ENCODE measurements at regions not wholly inside any gene's neighbourhood (a gene's known extent, or its start where the extent isn't known, plus 50 kb on each side); places are given as distances from the start of the nearest gene placed in this dataset.

DNA sequence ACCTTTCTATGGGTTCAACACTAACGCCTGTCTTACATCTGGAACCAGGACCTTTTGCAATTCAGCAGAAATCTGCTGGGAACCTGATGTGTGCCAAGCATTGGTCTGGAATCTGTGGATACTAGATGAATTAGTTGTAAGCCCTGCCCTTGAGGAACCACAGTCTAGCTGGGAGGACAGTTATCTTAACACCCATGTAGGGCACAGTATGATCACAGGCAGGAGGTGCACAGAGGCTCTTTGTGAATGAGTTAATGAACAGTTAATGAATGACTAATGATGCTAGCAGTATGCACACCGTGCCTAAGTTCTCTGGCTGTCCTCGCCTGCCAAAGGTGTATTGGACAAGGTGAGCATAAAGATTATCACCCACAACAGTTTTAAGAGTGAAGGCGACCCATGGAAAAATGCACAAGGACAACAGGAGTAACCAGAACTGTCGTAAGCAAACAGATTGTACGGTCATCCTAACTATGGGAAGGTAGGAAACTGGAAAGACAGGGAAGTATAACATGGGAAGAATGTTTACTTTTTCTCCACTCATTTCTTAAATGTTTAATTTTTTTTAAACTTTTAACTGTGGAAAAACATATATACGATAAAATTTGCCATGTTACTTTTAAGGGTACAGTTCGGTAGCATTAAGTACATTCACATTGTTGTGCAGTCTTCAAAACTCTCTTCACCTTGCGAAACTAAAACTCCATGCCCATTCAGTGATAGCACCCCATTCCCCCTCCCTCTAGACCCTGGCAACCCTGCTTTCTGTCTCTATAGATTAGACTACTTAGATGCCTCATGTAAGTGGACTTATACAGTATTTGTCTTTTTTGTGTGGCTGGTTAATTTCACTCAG, 139.9 kb downstream of the CXCL12 start:
- Histone ChIP-seq H3K27me3 (ENCODE audit: control insufficient read depth in 2 of 2, insufficient read depth in 2 of 2, low read length in 2 of 2) (no peaks in the 10 kb centered on the region), H3K27ac (ENCODE audit: low read depth in 2 of 2, low read length in 2 of 2) (no peak overlapping the region), H3K9me3 (ENCODE audit: control insufficient read depth in 2 of 2, low read length in 2 of 2) (no peaks in the 10 kb centered on the region), H3K4me1 (ENCODE audit: control insufficient read depth in 2 of 2, insufficient read depth in 2 of 2, low read length in 2 of 2) (no peaks in the 10 kb centered on the region), H3K9ac (ENCODE audit: low read depth in 1 of 2, low read length in 2 of 2) (no peak overlapping the region), H3K4me3 (ENCODE audit: low read length in 2 of 2) (no peak overlapping the region), H3K36me3 (ENCODE audit: control insufficient read depth in 2 of 2, insufficient read depth in 2 of 2, low read length in 2 of 2) (no peaks in the 10 kb centered on the region)

DNA sequence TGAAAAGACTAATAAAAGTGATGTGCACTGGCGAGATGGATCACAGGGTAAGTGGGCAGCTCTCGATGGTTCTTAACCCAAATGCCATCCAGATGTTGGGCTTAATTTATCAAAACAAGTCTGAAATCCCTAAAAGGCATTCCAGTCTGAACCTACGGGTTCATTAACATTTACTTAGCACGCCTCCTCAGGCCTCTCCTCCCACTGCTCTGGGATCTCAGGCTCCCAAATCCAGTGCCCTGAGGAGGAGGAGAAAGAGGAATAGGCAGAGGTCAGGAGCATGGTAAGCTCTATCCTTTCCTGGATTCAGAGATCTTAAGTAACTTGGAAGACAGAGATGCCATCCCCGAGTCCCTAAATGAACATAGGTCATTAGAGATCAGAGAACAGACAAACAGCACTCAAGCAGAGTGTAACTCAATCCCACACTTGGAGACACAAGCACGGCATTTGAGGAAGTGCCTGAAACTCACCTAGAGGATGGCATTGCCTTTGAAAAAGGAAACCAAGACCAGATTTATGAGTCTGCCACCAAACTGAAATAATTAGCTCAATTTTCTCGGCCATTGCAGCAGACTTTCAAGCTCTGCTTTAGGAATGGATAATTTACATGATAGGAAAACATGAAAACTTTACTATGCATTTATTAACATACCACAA, 140.9 kb downstream of the CXCL12 start:
- H3K9ac ChIP-seq (ENCODE audit: low read depth in 1 of 2, low read length in 2 of 2): no peak overlapping the region
- no peaks in the 10 kb centered on the region for H3K4me1 ChIP-seq (ENCODE audit: control insufficient read depth in 2 of 2, insufficient read depth in 2 of 2, low read length in 2 of 2)
- no peaks in the 10 kb centered on the region for H3K36me3 ChIP-seq (ENCODE audit: control insufficient read depth in 2 of 2, insufficient read depth in 2 of 2, low read length in 2 of 2)
- no peak overlapping the region for H3K4me3 ChIP-seq (ENCODE audit: low read length in 2 of 2)
- no peaks in the 10 kb centered on the region for H3K27me3 ChIP-seq (ENCODE audit: control insufficient read depth in 2 of 2, insufficient read depth in 2 of 2, low read length in 2 of 2)
- no peaks in the 10 kb centered on the region for H3K9me3 ChIP-seq (ENCODE audit: control insufficient read depth in 2 of 2, low read length in 2 of 2)
- H3K27ac ChIP-seq (ENCODE audit: low read depth in 2 of 2, low read length in 2 of 2): no peak overlapping the region

DNA sequence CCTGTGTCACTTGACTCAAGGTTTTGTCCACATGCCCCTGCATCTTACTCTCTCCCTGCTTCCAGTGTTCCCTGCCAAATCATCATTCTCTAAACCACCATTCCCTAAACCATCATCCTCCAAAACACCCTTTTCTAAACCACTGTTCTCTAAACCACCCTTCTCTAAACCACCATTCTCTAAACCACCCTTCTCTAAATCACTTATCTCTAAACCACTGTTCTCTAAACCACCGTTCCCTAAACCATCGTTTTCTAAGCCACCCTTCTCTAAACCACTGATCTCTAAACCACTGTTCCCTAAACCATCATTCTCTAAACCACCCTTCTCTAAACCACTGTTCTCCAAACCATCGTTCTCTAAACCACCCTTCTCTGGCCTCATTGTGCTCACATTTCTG, 142.1 kb downstream of the CXCL12 start:
- Histone ChIP-seq H3K4me1 (ENCODE audit: control insufficient read depth in 2 of 2, insufficient read depth in 2 of 2, low read length in 2 of 2) (no peaks in the 10 kb centered on the region), H3K36me3 (ENCODE audit: control insufficient read depth in 2 of 2, insufficient read depth in 2 of 2, low read length in 2 of 2) (no peaks in the 10 kb centered on the region), H3K27ac (ENCODE audit: low read depth in 2 of 2, low read length in 2 of 2) (no peak overlapping the region), H3K4me3 (ENCODE audit: low read length in 2 of 2) (no peak overlapping the region), H3K9me3 (ENCODE audit: control insufficient read depth in 2 of 2, low read length in 2 of 2) (no peaks in the 10 kb centered on the region), H3K9ac (ENCODE audit: low read depth in 1 of 2, low read length in 2 of 2) (no peak overlapping the region), H3K27me3 (ENCODE audit: control insufficient read depth in 2 of 2, insufficient read depth in 2 of 2, low read length in 2 of 2) (no peaks in the 10 kb centered on the region)

DNA sequence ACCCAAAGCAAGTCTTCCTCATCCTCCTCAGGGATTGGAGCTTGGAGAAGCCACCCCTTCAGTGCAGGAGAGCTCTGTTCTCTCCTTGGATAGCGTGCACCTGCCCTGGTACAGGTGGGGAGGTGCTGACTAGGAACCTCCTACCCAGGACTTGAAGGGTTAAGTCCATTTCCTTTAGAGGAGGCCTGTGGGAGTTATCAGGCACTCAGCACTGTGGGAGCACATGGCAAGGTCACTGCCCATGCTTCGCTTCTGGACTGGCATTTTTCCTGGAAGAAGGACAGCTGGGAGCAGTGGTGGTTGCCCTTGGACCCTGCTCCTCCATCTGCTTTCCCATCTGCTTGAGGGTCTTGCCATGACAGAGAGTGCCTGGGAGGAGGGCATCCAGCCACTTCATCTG, 142.8 kb downstream of the CXCL12 start:
- Histone ChIP-seq H3K9me3 (ENCODE audit: control insufficient read depth in 2 of 2, low read length in 2 of 2) (no peaks in the 10 kb centered on the region), H3K9ac (ENCODE audit: low read depth in 1 of 2, low read length in 2 of 2) (no peak overlapping the region), H3K27ac (ENCODE audit: low read depth in 2 of 2, low read length in 2 of 2) (no peak overlapping the region), H3K4me1 (ENCODE audit: control insufficient read depth in 2 of 2, insufficient read depth in 2 of 2, low read length in 2 of 2) (no peaks in the 10 kb centered on the region), H3K36me3 (ENCODE audit: control insufficient read depth in 2 of 2, insufficient read depth in 2 of 2, low read length in 2 of 2) (no peaks in the 10 kb centered on the region), H3K27me3 (ENCODE audit: control insufficient read depth in 2 of 2, insufficient read depth in 2 of 2, low read length in 2 of 2) (no peaks in the 10 kb centered on the region), H3K4me3 (ENCODE audit: low read length in 2 of 2) (no peak overlapping the region)

DNA sequence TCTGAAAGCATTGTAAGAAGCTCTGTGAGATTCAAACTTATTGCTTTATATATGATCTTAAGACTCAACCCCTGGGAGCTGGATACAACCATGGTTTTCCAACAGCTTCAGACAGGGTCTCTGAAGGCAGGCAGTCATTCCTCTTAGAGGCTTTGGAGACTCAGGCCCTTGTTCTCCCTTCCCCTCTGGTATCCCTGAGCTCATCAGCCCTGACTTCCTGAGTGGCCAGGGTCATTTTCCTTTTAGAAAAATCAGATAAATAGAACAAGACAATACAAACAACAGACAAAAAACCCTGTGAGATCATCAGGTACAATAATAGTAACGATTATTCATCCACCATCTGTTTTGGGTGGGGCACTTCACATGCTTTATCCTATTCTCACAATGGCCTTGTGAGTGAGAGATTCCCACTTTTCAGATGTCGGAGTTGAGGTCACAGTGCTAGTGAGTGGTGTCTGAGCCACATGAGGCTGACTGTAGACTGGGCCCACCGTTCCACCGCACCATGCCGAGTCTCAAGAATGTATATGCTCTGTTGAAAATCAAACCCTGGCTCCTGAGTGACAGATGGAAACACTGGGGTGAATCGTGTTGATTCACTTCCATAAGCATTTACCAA, 144.2 kb downstream of the CXCL12 start:
- Histone ChIP-seq H3K9me3 (ENCODE audit: control insufficient read depth in 2 of 2, low read length in 2 of 2) (no peaks in the 10 kb centered on the region), H3K9ac (ENCODE audit: low read depth in 1 of 2, low read length in 2 of 2) (no peak overlapping the region), H3K36me3 (ENCODE audit: control insufficient read depth in 2 of 2, insufficient read depth in 2 of 2, low read length in 2 of 2) (no peaks in the 10 kb centered on the region), H3K27ac (ENCODE audit: low read depth in 2 of 2, low read length in 2 of 2) (no peak overlapping the region), H3K27me3 (ENCODE audit: control insufficient read depth in 2 of 2, insufficient read depth in 2 of 2, low read length in 2 of 2) (no peaks in the 10 kb centered on the region), H3K4me1 (ENCODE audit: control insufficient read depth in 2 of 2, insufficient read depth in 2 of 2, low read length in 2 of 2) (no peaks in the 10 kb centered on the region), H3K4me3 (ENCODE audit: low read length in 2 of 2) (no peak overlapping the region)

DNA sequence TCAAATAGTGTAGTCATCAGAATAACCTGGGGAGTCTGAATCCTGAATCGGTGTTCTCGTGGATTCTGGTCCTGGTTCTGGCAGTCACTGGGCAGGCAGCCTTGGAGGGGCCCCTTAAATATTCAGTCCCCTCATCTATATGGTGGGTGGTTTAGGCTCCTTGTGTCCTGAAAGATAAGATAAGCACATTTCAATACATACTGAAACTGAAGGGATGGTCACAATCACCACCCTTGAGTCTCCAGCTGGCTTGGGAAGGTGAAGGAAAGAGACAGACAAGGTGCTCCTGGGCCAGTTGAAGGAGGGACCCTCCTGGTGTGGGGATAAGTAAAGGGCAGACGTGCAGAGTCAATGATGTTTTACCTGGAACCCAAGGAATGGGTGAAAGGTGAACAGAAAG, 146.7 kb downstream of the CXCL12 start:
- no peaks in the 10 kb centered on the region for H3K27me3 ChIP-seq (ENCODE audit: control insufficient read depth in 2 of 2, insufficient read depth in 2 of 2, low read length in 2 of 2)
- no peak overlapping the region for H3K27ac ChIP-seq (ENCODE audit: low read depth in 2 of 2, low read length in 2 of 2)
- H3K4me3 ChIP-seq (ENCODE audit: low read length in 2 of 2): no peak overlapping the region
- H3K9ac ChIP-seq (ENCODE audit: low read depth in 1 of 2, low read length in 2 of 2): no peak overlapping the region
- H3K4me1 ChIP-seq (ENCODE audit: control insufficient read depth in 2 of 2, insufficient read depth in 2 of 2, low read length in 2 of 2): no peaks in the 10 kb centered on the region
- no peaks in the 10 kb centered on the region for H3K36me3 ChIP-seq (ENCODE audit: control insufficient read depth in 2 of 2, insufficient read depth in 2 of 2, low read length in 2 of 2)
- H3K9me3 ChIP-seq (ENCODE audit: control insufficient read depth in 2 of 2, low read length in 2 of 2): no peaks in the 10 kb centered on the region

DNA sequence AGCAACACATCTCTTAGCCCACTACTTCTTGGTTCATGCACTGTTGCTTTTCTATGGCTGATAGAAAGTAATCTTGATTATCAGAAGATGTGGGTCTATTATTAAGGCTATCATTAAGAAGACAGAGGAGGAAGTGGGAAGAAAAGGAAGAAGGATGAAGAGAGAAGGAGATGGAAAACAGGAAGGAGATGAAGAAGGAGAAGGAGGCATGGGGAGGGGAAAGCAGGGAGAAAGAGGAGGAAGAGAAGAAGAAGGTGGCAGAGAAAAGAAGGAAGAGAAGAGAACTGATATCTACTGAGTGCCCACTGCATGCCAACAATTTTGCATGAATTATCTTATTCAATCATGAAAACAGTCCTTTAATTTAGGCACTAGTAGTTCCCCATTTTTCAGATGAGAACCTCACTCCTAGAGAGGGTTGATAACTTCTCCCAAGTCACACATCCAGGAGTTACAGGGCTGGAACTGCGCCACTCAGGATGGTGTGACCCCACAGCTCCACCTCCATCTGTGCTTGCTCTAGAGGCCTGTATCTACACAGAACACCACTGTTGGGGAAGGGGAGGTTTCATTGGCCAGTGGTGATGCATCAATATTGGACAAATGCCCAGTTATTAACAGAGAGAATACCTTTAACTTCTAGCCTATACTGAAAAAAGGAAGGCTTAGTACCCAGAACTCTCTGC, 147.4 kb downstream of the CXCL12 start:
- H3K9me3 ChIP-seq (ENCODE audit: control insufficient read depth in 2 of 2, low read length in 2 of 2): no peaks in the 10 kb centered on the region

DNA sequence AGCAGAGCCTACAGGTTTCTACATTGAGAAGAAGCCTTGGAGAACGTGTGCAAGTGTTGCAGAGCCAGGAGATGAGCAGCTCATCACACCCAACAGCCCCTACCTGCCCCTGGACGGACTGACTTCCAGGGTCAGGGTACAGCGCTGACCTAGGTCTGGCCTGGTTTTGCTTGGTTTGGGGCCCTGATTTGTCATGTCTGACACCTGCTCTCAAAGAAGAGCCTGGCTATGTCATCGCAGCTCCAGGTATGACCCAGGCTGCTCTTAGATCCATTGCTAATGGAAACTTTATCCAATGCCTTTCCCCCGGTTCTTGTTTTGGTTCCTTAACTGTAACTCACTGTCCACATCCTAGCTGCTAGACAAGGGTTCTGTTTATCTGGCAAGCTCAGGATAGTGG, 149.5 kb downstream of the CXCL12 start:
- Histone ChIP-seq H3K4me1 (ENCODE audit: control insufficient read depth in 2 of 2, insufficient read depth in 2 of 2, low read length in 2 of 2) (no peaks in the 10 kb centered on the region), H3K9me3 (ENCODE audit: control insufficient read depth in 2 of 2, low read length in 2 of 2) (no peaks in the 10 kb centered on the region), H3K36me3 (ENCODE audit: control insufficient read depth in 2 of 2, insufficient read depth in 2 of 2, low read length in 2 of 2) (no peaks in the 10 kb centered on the region), H3K27me3 (ENCODE audit: control insufficient read depth in 2 of 2, insufficient read depth in 2 of 2, low read length in 2 of 2) (no peaks in the 10 kb centered on the region), H3K4me3 (ENCODE audit: low read length in 2 of 2) (no peak overlapping the region), H3K9ac (ENCODE audit: low read depth in 1 of 2, low read length in 2 of 2) (no peak overlapping the region), H3K27ac (ENCODE audit: low read depth in 2 of 2, low read length in 2 of 2) (no peak overlapping the region)

More for the DNA sequence above, 147.4 kb downstream of the CXCL12 start:
- no peaks in the 10 kb centered on the region for H3K27me3 ChIP-seq (ENCODE audit: control insufficient read depth in 2 of 2, insufficient read depth in 2 of 2, low read length in 2 of 2)
- no peaks in the 10 kb centered on the region for H3K36me3 ChIP-seq (ENCODE audit: control insufficient read depth in 2 of 2, insufficient read depth in 2 of 2, low read length in 2 of 2)
- no peak overlapping the region for H3K27ac ChIP-seq (ENCODE audit: low read depth in 2 of 2, low read length in 2 of 2)
- no peak overlapping the region for H3K4me3 ChIP-seq (ENCODE audit: low read length in 2 of 2)
- no peaks in the 10 kb centered on the region for H3K4me1 ChIP-seq (ENCODE audit: control insufficient read depth in 2 of 2, insufficient read depth in 2 of 2, low read length in 2 of 2)
- H3K9ac ChIP-seq (ENCODE audit: low read depth in 1 of 2, low read length in 2 of 2): no peak overlapping the region

DNA sequence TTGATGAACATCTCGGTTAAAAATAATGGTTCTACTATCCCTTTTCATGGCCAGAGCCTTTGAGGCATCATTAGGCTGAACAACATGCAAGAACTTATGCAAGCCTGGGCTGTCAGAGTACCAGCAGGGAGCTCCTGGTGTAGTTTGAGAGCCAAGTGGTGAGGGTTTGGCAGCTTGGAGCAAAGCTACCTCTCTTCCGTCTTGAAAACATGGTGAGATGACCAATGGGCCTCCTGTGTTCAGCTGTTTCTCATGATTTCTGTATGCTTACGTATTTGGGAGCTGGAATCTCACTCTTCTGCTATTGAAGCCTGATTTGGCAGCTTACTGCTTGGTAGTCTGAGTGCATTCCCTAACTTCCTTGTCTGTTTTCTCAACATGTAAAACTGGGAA, 150.4 kb downstream of the CXCL12 start:
- Histone ChIP-seq H3K27ac (ENCODE audit: low read depth in 2 of 2, low read length in 2 of 2) (no peak overlapping the region), H3K27me3 (ENCODE audit: control insufficient read depth in 2 of 2, insufficient read depth in 2 of 2, low read length in 2 of 2) (no peaks in the 10 kb centered on the region), H3K4me3 (ENCODE audit: low read length in 2 of 2) (no peak overlapping the region), H3K36me3 (ENCODE audit: control insufficient read depth in 2 of 2, insufficient read depth in 2 of 2, low read length in 2 of 2) (no peaks in the 10 kb centered on the region), H3K9me3 (ENCODE audit: control insufficient read depth in 2 of 2, low read length in 2 of 2) (no peaks in the 10 kb centered on the region), H3K9ac (ENCODE audit: low read depth in 1 of 2, low read length in 2 of 2) (no peak overlapping the region), H3K4me1 (ENCODE audit: control insufficient read depth in 2 of 2, insufficient read depth in 2 of 2, low read length in 2 of 2) (no peaks in the 10 kb centered on the region)

All from mucosa of rectum (tissue), 2 donors.